Lower leg skin (tissue), 4 donors: ENCODE measurements at regions not wholly inside any gene's neighbourhood (a gene's known extent, or its start where the extent isn't known, plus 50 kb on each side); places are given as distances from the start of the nearest gene placed in this dataset.
"Not testable (repeated sequence)": the region's sequence is repeated elsewhere in the genome, so short reads cannot be mapped to it uniquely, and the experiment has no call there.

Experiments used
- DNase-seq, 2 donors: peaks; one replicate each; pipeline ENCODE4 v3.0.0-alpha.2; 2019; ENCODE audit warnings: low spot score in 2 of 2
- H3K4me3 ChIP-seq: fragments of 200-600 bp; sonication (generic); 2 replicates; pipeline ENCODE4 v1.5.1; 2017; ENCODE audit warnings: mild to moderate bottlenecking, low read depth; ENCODE audit not compliant: poor library complexity, severe bottlenecking
- CTCF ChIP-seq, 3 donors: fragments of 450-650 bp; IDR thresholded peaks; one replicate each; pipeline ENCODE4 v1.5.1; 2016; ENCODE audit warnings: antibody characterized with exemption in 3 of 3, mild to moderate bottlenecking in 3 of 3, moderate library complexity in 2 of 3
- POLR2A ChIP-seq, 2 donors: fragments of 450-650 bp; IDR thresholded peaks; one replicate each; pipeline ENCODE4 v1.6.1; 2016 to 2017; ENCODE audit warnings: antibody characterized with exemption in 2 of 2, mild to moderate bottlenecking in 1 of 2, moderate library complexity in 1 of 2
- WGBS, 2 donors: methylation state at CpG; one replicate each; pipeline ENCODE4 v1.1.5; 2018; 5-methylcytosine and 5-hydroxymethylcytosine counted together
- intact Hi-C: fragments of 100-400 bp; cut with DNase I; formaldehyde crosslinking; loops from one replicate; pipeline ENCODE4 v1.15.0; 2023; ENCODE audit warnings: low total_unique reads

DNA sequence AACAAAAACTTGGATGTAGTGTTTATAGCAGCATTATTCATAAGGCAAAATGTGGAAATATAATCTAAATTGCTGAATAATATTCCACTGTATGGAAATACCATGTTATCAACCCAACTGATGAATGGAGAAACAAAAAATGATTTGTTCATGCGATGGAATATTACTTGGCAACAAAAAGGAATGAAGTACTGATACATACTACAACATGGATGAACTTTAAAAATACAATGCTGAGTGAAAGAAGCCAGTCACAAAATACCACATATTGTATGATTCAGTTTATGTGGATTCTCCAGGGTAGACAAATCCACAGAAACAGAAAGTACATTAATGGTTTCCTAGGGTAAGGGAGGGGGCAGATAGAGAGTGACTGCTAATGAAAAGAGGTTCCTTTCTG lies 83.7 kb upstream of the DNAH5 start:
- TF ChIP-seq CTCF (IDR thresholded peaks at IDR 0.05), result no peak
- no peak for TF ChIP-seq POLR2A (IDR thresholded peaks at IDR 0.05)
- DNase-seq, result no peak
- 94 to 95% methylated on average over 1 of the region's 1 CpG for WGBS, 2 donors
- intact Hi-C loops, result no loop called here
- H3K4me3 ChIP-seq, result no peak overlapping the region

DNA sequence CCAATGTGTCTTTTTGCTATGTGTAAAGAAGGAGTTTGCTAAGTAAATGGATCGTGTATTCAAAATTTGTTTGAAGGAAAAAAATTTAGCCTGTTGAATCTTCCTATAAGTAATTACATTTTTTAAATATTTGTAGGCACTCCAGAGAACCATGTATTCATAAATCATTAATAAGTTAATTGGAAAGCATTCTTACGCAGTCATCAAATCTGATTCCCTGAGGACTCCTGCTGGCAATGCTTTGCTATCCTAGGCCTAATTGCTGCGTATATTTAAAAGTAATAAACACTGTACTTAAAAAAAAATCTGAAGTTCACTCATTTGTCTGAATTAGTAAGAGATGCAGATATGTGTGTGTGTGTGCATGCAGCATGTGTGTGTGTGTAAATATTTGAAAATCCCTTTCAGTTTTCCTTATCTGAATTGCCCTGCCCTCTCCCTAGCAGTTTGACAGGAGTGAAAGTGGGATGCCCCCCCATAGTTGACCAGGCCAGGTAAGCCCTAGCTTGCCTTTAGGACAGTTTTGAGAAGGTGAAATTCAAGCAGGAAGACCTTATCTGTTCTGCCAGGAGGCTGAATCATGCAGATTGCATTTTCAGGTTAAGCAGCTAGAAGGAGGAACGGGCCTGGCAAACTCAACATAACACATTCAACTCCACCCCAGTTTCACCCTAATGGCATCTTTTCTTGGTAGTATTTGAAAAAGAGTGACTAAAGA lies 81.2 kb upstream of the DNAH5 start:
- DNase-seq, result peak in 1 of 2 donors; percentile 34
- intact Hi-C loops, result no loop called here
- WGBS, 2 donors, result 39 to 49% methylated on average over 4 of the region's 4 CpGs
- no peak overlapping the region for H3K4me3 ChIP-seq
- no peak for TF ChIP-seq CTCF (IDR thresholded peaks at IDR 0.05)
- no peak for TF ChIP-seq POLR2A (IDR thresholded peaks at IDR 0.05)

- DNase-seq, result no peak
- intact Hi-C loops, result no loop called here
- WGBS, 2 donors, result 66 to 70% methylated on average over 3 of the region's 3 CpGs
- TF ChIP-seq POLR2A (IDR thresholded peaks at IDR 0.05) (no peak), CTCF (IDR thresholded peaks at IDR 0.05) (no peak)
- H3K4me3 ChIP-seq, result no peak overlapping the region
These were observed 78.5 kb upstream of the DNAH5 start for GRCh38 chr5:14022971-14023370.

- 94 to 100% methylated on average over 3 to 4 of the region's 4 CpGs for WGBS, 2 donors
- DNase-seq, H3K4me3 ChIP-seq, intact Hi-C loops: not testable (repeated sequence)
These were observed 76.5 kb upstream of the DNAH5 start for GRCh38 chr5:14020944-14021343.

GRCh38 chr5:14019768-14020290 lies 75.3 kb upstream of the DNAH5 start:
- intact Hi-C loops, result no loop called here
- peak in 1 of 2 donors; percentile 1 for DNase-seq
- 81 to 84% methylated on average over 1 of the region's 1 CpG for WGBS, 2 donors
- no peak for TF ChIP-seq CTCF (IDR thresholded peaks at IDR 0.05)
- TF ChIP-seq POLR2A (IDR thresholded peaks at IDR 0.05), result no peak
- no peak overlapping the region for H3K4me3 ChIP-seq

DNA sequence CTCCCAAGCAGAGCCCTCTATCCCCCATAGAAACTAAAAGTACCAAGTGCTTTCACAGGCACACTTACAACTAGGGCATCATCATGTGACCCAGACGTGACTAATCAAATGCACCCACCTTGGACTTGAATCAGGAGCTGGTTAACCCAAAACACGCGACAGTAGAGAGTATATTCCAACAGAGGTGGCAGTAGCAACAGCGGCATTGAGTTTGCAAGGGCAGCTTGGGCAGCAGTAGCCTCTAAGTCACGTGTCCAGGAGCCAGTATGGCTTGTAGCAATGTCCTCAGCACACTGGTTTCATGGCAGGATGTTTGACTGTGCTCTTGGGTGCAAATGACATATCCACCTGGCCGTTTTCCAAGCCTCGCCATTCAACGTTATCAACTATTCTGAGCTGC lies 73.4 kb upstream of the DNAH5 start:
- H3K4me3 ChIP-seq, result no peak overlapping the region
- WGBS, 2 donors, result 77 to 78% methylated on average over 8 of the region's 8 CpGs
- peak in 1 of 2 donors; percentile 65 for DNase-seq
- no peak for TF ChIP-seq POLR2A (IDR thresholded peaks at IDR 0.05)
- no peak for TF ChIP-seq CTCF (IDR thresholded peaks at IDR 0.05)
- intact Hi-C loops, result no loop called here
